ENCODE measurements at regions not wholly inside any gene's neighbourhood (a gene's known extent, or its start where the extent isn't known, plus 50 kb on each side); places are given as distances from the start of the nearest gene placed in this dataset.

DNA sequence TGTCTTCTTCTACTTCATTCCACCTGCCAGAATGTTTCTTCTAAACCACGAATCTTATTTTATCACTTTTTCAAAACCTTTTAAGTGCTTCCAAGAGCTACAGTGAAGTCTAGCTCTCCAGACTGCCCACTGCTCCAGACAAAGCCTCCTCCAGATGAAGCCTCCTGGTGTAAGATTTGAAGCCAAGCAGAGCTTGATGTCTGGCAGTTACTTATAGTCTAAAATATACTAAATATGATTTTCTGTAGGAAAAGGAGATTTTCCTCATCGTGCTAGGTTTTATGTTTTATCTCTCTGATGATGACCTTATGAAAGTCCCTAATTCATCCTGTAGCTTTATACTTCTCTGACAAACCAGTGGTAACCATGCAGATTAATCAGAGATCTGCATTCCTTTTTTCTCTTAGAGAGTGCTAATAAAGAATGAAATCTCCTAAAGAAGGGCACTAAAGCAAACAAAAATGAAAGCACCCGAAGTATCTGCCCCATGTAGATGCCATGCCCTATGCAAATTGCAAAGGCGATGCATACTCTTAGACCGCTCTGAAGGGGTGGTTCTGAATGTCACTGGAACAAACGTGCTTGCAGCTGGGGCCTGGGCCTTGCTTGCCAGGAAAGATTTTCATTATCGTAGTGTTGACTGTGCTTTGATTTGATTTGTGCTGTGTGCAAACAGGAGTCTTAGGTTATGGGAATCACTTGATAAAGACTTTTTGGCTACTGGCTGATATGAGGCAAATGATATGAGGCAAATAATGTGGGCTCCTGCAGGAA lies 314.2 kb downstream of the PID1 start:
- TF ChIP-seq GATA2 (IDR thresholded peaks at IDR 0.05; ENCODE audit: insufficient read depth, insufficient read length, low read depth, low read length) (no peak), FOS (IDR thresholded peaks at IDR 0.05; ENCODE audit: borderline replicate concordance, insufficient read depth, low read length) (no peak), POLR2A (IDR thresholded peaks at IDR 0.05; ENCODE audit: low read depth, low read length) (no peak), MAX (IDR thresholded peaks at IDR 0.05; ENCODE audit: insufficient read depth, insufficient read length) (no peak), CTCF (IDR thresholded peaks at IDR 0.05; ENCODE audit: extremely low read depth in 1 of 2, insufficient read depth in 1 of 2, low read depth in 1 of 2, low read length in 2 of 2) (no peak), JUN (IDR thresholded peaks at IDR 0.05; ENCODE audit: borderline replicate concordance, insufficient read depth, insufficient read length, low read depth) (no peak), MYC (IDR thresholded peaks at IDR 0.05; ENCODE audit: low read depth, low read length) (no peak)
- Histone ChIP-seq H3K4me3 (replicated peaks in 1 of 3; ENCODE audit: insufficient read depth in 1 of 3, low read depth in 1 of 3, low read length in 3 of 3) (no peak overlapping the region), H3K79me2 (ENCODE audit: control insufficient read depth, insufficient read depth, low read length) (no peaks in the 10 kb centered on the region), H3K9me3 (replicated peaks; ENCODE audit: control insufficient read depth, insufficient read depth, low read length) (peaks cover 7% of the 10 kb centered on the region), H3K4me1 (ENCODE audit: control insufficient read depth, extremely low read depth, insufficient read depth, low read length) (no peaks in the 10 kb centered on the region), H3K9ac (replicated peaks; ENCODE audit: extremely low read depth, insufficient read depth, low read length) (no peak overlapping the region), H2AFZ (ENCODE audit: low read depth, low read length) (no peak overlapping the region), H3K9me1 (replicated peaks; ENCODE audit: control insufficient read depth, extremely low read depth, insufficient read depth, low read length) (no peaks in the 10 kb centered on the region), H3K27me3 (ENCODE audit: control insufficient read depth in 2 of 2, insufficient read depth in 2 of 2, low read length in 2 of 2) (no peaks in the 10 kb centered on the region), H3K36me3 (ENCODE audit: control insufficient read depth in 2 of 2, extremely low read depth in 1 of 2, insufficient read depth in 2 of 2, low read length in 2 of 2) (no peaks in the 10 kb centered on the region), H3K4me2 (ENCODE audit: insufficient read depth, low read length) (no peak overlapping the region), H4K20me1 (replicated peaks; ENCODE audit: control insufficient read depth, extremely low read depth, insufficient read depth, low read length) (no peaks in the 10 kb centered on the region), H3K27ac (ENCODE audit: insufficient read depth, low read depth, low read length) (no peak overlapping the region)
- ChIA-PET POLR2A (no interaction called here), CTCF (no interaction called here)
- intact Hi-C loops (cut with micrococcal nuclease) (no loop called here), dilution Hi-C loops (cut with MboI; ENCODE audit: extremely low pct_ligation_motif_present, low sequenced_read_pairs) (no loop called here)
- no peak for DNase-seq (ENCODE audit: low read depth, low spot score)
- FAIRE-seq = no peak
- BruUV-seq (replicated peaks) = no TSS peak

All from endothelial cell of umbilical vein (primary cell).